Endothelial cell of umbilical vein (primary cell): ENCODE measurements at regions not wholly inside any gene's neighbourhood (a gene's known extent, or its start where the extent isn't known, plus 50 kb on each side); places are given as distances from the start of the nearest gene placed in this dataset.

Experiments
- BruUV-seq: library from RNA; stranded (reverse); fragments of 400-500 nt; replicated peaks from 2 replicates; lab custom pipeline; 2021; lab: Mats Ljungman, UMichigan
- CTCF ChIA-PET: fragments of 300-600, 350-600 bp; sonication (Branson Sonifier 250); formaldehyde crosslinking; loops from one replicate; lab custom pipeline; 2021; ENCODE audit warnings: antibody characterized with exemption, inconsistent platforms; lab: Charles Lee
- POLR2A ChIA-PET: fragments of 300-600, 350-600 bp; sonication (Branson Sonifier 250); formaldehyde crosslinking; loops from one replicate; lab custom pipeline; 2021; ENCODE audit warnings: antibody characterized with exemption, inconsistent platforms; lab: Charles Lee
- DNase-seq: peaks from one replicate; pipeline ENCODE4 v3.0.0-alpha.2; 2011; ENCODE audit warnings: low read depth, low spot score
- FAIRE-seq: peaks from 2 replicates; lab custom pipeline; 2011; peaks lifted over from hg19 to GRCh38; lab: Jason Lieb, UNC
- H2AFZ ChIP-seq: 2 replicates; pipeline ENCODE4 v1.6.0; 2012; ENCODE audit warnings: low read depth, low read length, control low read depth, inconsistent platforms
- H3K27ac ChIP-seq: 2 replicates; pipeline ENCODE4 v1.5.1; 2011; ENCODE audit warnings: low read depth, mild to moderate bottlenecking, control low read depth, low read length, moderate library complexity; ENCODE audit not compliant: insufficient read depth
- H3K27me3 ChIP-seq, 2 experiments: 2 replicates each; pipeline versions ENCODE4 v1.6.0 to v1.6.1; 2011; ENCODE audit warnings: low read length in 2 of 2, mixed read lengths in 1 of 2; ENCODE audit not compliant: control insufficient read depth in 2 of 2, insufficient read depth in 2 of 2
- H3K36me3 ChIP-seq, 2 experiments: 2 replicates in 1 of 2; 3 replicates in 1 of 2; pipeline ENCODE4 v1.5.1; 2011; ENCODE audit warnings: low read length in 2 of 2, mild to moderate bottlenecking in 1 of 2, moderate library complexity in 1 of 2; ENCODE audit not compliant: control insufficient read depth in 2 of 2, insufficient read depth in 2 of 2; ENCODE audit errors: extremely low read depth in 1 of 2
- H3K4me1 ChIP-seq: 3 replicates; pipeline ENCODE4 v1.5.1; 2011; ENCODE audit warnings: mild to moderate bottlenecking, low read length; ENCODE audit not compliant: control insufficient read depth, insufficient read depth; ENCODE audit errors: extremely low read depth
- H3K4me2 ChIP-seq: 2 replicates; pipeline ENCODE4 v1.6.1; 2011; ENCODE audit warnings: low read length, control low read depth, mixed read lengths; ENCODE audit not compliant: insufficient read depth
- H3K4me3 ChIP-seq, 3 experiments: fragments of 200-600 bp in 1 of 3; sonication (generic), shearing (Covaris generic) in 1 of 3; replicated peaks in 1 of 3; 2 replicates each; pipeline ENCODE4 v1.5.1; 2011 to 2016; ENCODE audit warnings: control low read depth in 3 of 3, low read length in 3 of 3, mild to moderate bottlenecking in 2 of 3, inconsistent platforms in 1 of 3, low read depth in 1 of 3, moderate library complexity in 1 of 3; ENCODE audit not compliant: insufficient read depth in 1 of 3
- H3K79me2 ChIP-seq: 2 replicates; pipeline ENCODE4 v1.6.0; 2012; ENCODE audit warnings: low read length, inconsistent platforms; ENCODE audit not compliant: control insufficient read depth, insufficient read depth
- H3K9ac ChIP-seq: replicated peaks from 2 replicates; pipeline ENCODE3; 2011; ENCODE audit warnings: low read length, control low read depth; ENCODE audit not compliant: insufficient read depth; ENCODE audit errors: extremely low read depth
- H3K9me1 ChIP-seq: replicated peaks from 3 replicates; pipeline ENCODE4 v1.6.0; 2011; ENCODE audit warnings: mild to moderate bottlenecking, low read length; ENCODE audit not compliant: control insufficient read depth, insufficient read depth; ENCODE audit errors: extremely low read depth
- H3K9me3 ChIP-seq: replicated peaks from 2 replicates; pipeline ENCODE4 v1.5.1; 2012; ENCODE audit warnings: low read length, inconsistent platforms; ENCODE audit not compliant: control insufficient read depth, insufficient read depth
- H4K20me1 ChIP-seq: replicated peaks from 2 replicates; pipeline ENCODE3; 2011; ENCODE audit warnings: mild to moderate bottlenecking, low read length; ENCODE audit not compliant: control insufficient read depth, insufficient read depth; ENCODE audit errors: extremely low read depth
- EZH2 ChIP-seq: IDR thresholded peaks from 2 replicates; pipeline ENCODE4 v1.6.1; 2012; ENCODE audit warnings: borderline replicate concordance, low read depth, mild to moderate bottlenecking, moderate library complexity, low read length, inconsistent platforms; ENCODE audit not compliant: severe bottlenecking
- FOS ChIP-seq: IDR thresholded peaks from 2 replicates; pipeline ENCODE4 v1.6.1; 2011; ENCODE audit warnings: mild to moderate bottlenecking, low read length, moderate library complexity, borderline replicate concordance; ENCODE audit not compliant: insufficient read depth
- GATA2 ChIP-seq: IDR thresholded peaks from 2 replicates; pipeline ENCODE4 v1.7.0; 2011; ENCODE audit warnings: low read depth, mild to moderate bottlenecking, moderate library complexity, mixed read lengths, low read length; ENCODE audit not compliant: insufficient read length, insufficient read depth
- JUN ChIP-seq: IDR thresholded peaks from 2 replicates; pipeline ENCODE4 v1.6.1; 2011; ENCODE audit warnings: borderline replicate concordance, low read depth; ENCODE audit not compliant: insufficient read length, insufficient read depth
- MAX ChIP-seq: IDR thresholded peaks from 2 replicates; pipeline ENCODE4 v1.6.1; 2011; ENCODE audit not compliant: insufficient read depth, insufficient read length
- MYC ChIP-seq: IDR thresholded peaks from one replicate; pipeline ENCODE4 v1.6.1; 2011; ENCODE audit warnings: mild to moderate bottlenecking, low read depth, low read length
- POLR2A ChIP-seq: IDR thresholded peaks from 2 replicates; pipeline ENCODE4 v1.6.1; 2012; ENCODE audit warnings: low read depth, mild to moderate bottlenecking, control low read depth, low read length
- POLR2AphosphoS5 ChIP-seq: IDR thresholded peaks from 2 replicates; pipeline ENCODE4 v1.6.1; 2012; ENCODE audit warnings: low read depth, mild to moderate bottlenecking, control low read depth, low read length, moderate library complexity; ENCODE audit not compliant: insufficient read depth
- dilution Hi-C: fragments of 300-500 bp; cut with MboI; formaldehyde crosslinking; loops from one replicate; pipeline ENCODE4 v1.15.0; 2019; ENCODE audit warnings: low sequenced_read_pairs; ENCODE audit not compliant: extremely low pct_ligation_motif_present
- intact Hi-C: fragments of 100-400 bp; cut with micrococcal nuclease; formaldehyde crosslinking; loops from one replicate; pipeline ENCODE4 v1.10.0; 2022
- TF ChIP-seq, protein P1 (sequence below), 2 donors: IDR thresholded peaks; 1 replicate in 1 of 2; 2 replicates in 1 of 2; pipeline ENCODE4 v1.5.1; 2011; ENCODE audit warnings: low read length in 2 of 2, mild to moderate bottlenecking in 2 of 2, moderate library complexity in 2 of 2, control low read depth in 1 of 2, inconsistent platforms in 1 of 2, low read depth in 1 of 2; ENCODE audit not compliant: insufficient read depth in 1 of 2; ENCODE audit errors: extremely low read depth in 1 of 2

- intact Hi-C loops (no loop called here), dilution Hi-C loops (no loop called here)
- FAIRE-seq (no peak), DNase-seq (no peak)
- no peak overlapping the region for H3K4me3 ChIP-seq
- H3K79me2 ChIP-seq = no peaks in the 10 kb centered on the region
- no peaks in the 10 kb centered on the region for H4K20me1 ChIP-seq
- no TSS peak for BruUV-seq
- ChIA-PET POLR2A (no interaction called here), CTCF (no interaction called here)
- H3K4me1 ChIP-seq = no peaks in the 10 kb centered on the region
- no peak overlapping the region for H3K4me2 ChIP-seq
- H2AFZ ChIP-seq = no peak overlapping the region
- no peaks in the 10 kb centered on the region for H3K9me1 ChIP-seq
- no peaks in the 10 kb centered on the region for H3K9me3 ChIP-seq
- H3K36me3 ChIP-seq = no peaks in the 10 kb centered on the region
- H3K9ac ChIP-seq = no peak overlapping the region
- TF ChIP-seq EZH2 = no peak
- no peak for TF ChIP-seq FOS
- TF ChIP-seq GATA2 = no peak
- TF ChIP-seq MYC = no peak
- TF ChIP-seq JUN = no peak
- no peak for TF ChIP-seq POLR2AphosphoS5
- no peak for TF ChIP-seq POLR2A
- no peak for TF ChIP-seq MAX
- TF ChIP-seq, protein P1, sequence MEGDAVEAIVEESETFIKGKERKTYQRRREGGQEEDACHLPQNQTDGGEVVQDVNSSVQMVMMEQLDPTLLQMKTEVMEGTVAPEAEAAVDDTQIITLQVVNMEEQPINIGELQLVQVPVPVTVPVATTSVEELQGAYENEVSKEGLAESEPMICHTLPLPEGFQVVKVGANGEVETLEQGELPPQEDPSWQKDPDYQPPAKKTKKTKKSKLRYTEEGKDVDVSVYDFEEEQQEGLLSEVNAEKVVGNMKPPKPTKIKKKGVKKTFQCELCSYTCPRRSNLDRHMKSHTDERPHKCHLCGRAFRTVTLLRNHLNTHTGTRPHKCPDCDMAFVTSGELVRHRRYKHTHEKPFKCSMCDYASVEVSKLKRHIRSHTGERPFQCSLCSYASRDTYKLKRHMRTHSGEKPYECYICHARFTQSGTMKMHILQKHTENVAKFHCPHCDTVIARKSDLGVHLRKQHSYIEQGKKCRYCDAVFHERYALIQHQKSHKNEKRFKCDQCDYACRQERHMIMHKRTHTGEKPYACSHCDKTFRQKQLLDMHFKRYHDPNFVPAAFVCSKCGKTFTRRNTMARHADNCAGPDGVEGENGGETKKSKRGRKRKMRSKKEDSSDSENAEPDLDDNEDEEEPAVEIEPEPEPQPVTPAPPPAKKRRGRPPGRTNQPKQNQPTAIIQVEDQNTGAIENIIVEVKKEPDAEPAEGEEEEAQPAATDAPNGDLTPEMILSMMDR (IDR thresholded peaks at IDR 0.05; ENCODE audit: extremely low read depth in 1 of 2, insufficient read depth in 1 of 2, low read depth in 1 of 2, low read length in 2 of 2) = no peak
- no peak overlapping the region for H3K27ac ChIP-seq
- H3K27me3 ChIP-seq = no peaks in the 10 kb centered on the region
These were observed 75.6 kb downstream of the SOD2 start for GRCh38 chr6:159617444-159617843.
